Uterus (tissue), 3 donors: ENCODE measurements at regions not wholly inside any gene's neighbourhood (a gene's known extent, or its start where the extent isn't known, plus 50 kb on each side); places are given as distances from the start of the nearest gene placed in this dataset.

ENCODE experiments used
- DNase-seq, 2 donors: peaks; one replicate each; pipeline ENCODE4 v3.0.0-alpha.2; 2019 to 2020
- H3K27ac ChIP-seq, 2 donors: fragments of 200-600 bp; sonication (generic); 1 replicate in 1 of 2; 2 replicates in 1 of 2; pipeline ENCODE4 v1.5.1; 2016 to 2018
- H3K27me3 ChIP-seq, 2 donors: fragments of 200-600 bp; sonication (generic); one replicate each; pipeline ENCODE4 v1.5.1; 2018 to 2019; ENCODE audit warnings: control low read depth in 1 of 2
- H3K36me3 ChIP-seq, 2 donors: fragments of 200-600 bp; sonication (generic); one replicate each; pipeline ENCODE4 v1.5.1; 2019; ENCODE audit warnings: control low read depth in 1 of 2
- H3K4me1 ChIP-seq, 2 donors: fragments of 200-600 bp; sonication (generic); one replicate each; pipeline ENCODE4 v1.5.1; 2018 to 2019; ENCODE audit warnings: control low read depth in 1 of 2
- H3K4me3 ChIP-seq, 2 donors: fragments of 200-600 bp; sonication (generic); 1 replicate in 1 of 2; 2 replicates in 1 of 2; pipeline ENCODE4 v1.5.1; 2018 to 2019; ENCODE audit warnings: mild to moderate bottlenecking in 1 of 2
- H3K9me3 ChIP-seq, 2 donors: fragments of 200-600 bp; sonication (generic); one replicate each; pipeline ENCODE4 v1.5.1; 2019; ENCODE audit warnings: control low read depth in 1 of 2
- POLR2A ChIP-seq, 2 donors: fragments of 450-650 bp; IDR thresholded peaks; one replicate each; pipeline ENCODE4 v1.6.1; 2016; ENCODE audit warnings: antibody characterized with exemption in 2 of 2, mild to moderate bottlenecking in 1 of 2, moderate library complexity in 1 of 2
- intact Hi-C: fragments of 100-400 bp; cut with DNase I; formaldehyde crosslinking; loops from one replicate; pipeline ENCODE4 v1.15.1; 2023; ENCODE audit warnings: low total_unique reads
- TF ChIP-seq, protein P1 (sequence below), 4 experiments: fragments of 200-600 bp in 2 of 4; fragments of 450-650 bp in 2 of 4; sonication (generic) in 2 of 4; IDR thresholded peaks; one replicate each; pipeline ENCODE4 v1.5.1; 2016 to 2019; ENCODE audit warnings: antibody characterized with exemption in 4 of 4, mild to moderate bottlenecking in 2 of 4, moderate library complexity in 1 of 4
- donor health status: DM: yes; HTN: yes; CAD: no.

DNA sequence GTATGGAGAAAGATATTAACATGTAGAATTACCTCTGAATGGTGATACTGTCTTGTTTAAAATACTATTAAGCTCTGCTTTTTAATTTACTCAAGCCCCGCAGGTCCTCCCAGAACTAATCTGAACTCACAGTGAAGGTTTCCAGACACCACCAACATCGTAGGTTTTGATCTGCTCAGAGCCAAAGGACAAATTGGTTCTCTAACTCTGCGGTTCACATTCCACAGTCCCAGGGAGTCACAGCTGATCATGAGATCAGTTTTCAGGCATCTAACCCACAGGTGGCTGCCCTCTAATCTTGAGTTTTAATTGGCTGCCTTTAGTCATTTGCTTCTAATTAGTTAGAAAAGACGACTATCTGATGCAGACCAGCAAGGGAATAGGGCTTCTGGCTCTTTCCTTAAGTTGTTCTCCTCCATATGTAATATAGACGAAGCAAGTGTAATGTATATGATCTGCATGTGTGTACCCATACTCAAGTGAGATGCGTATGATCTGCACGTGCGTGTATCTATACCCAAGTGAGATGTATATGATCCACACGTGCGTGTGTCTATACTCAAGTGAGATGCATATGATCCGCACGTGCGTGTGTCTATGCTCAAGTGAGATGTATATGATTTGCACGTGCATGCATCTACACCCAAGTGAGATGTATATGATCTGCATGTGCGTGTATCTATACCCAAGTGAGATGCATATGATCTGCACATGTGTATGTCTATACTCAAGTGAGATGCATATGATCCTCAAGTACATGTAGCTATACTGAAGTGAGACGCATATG is 331.5 kb upstream of the NPVF start:
- Histone ChIP-seq H3K27me3 (no peaks in the 10 kb centered on the region), H3K4me1 (peaks cover 0 to 6% of the 10 kb centered on the region in 2 donors), H3K9me3 (no peaks in the 10 kb centered on the region), H3K4me3 (no peak overlapping the region), H3K27ac (peak overlapping the region in 1 of 2 donors; percentile 6), H3K36me3 (no peaks in the 10 kb centered on the region)
- TF ChIP-seq POLR2A (IDR thresholded peaks at IDR 0.05): no peak
- TF ChIP-seq, protein P1, sequence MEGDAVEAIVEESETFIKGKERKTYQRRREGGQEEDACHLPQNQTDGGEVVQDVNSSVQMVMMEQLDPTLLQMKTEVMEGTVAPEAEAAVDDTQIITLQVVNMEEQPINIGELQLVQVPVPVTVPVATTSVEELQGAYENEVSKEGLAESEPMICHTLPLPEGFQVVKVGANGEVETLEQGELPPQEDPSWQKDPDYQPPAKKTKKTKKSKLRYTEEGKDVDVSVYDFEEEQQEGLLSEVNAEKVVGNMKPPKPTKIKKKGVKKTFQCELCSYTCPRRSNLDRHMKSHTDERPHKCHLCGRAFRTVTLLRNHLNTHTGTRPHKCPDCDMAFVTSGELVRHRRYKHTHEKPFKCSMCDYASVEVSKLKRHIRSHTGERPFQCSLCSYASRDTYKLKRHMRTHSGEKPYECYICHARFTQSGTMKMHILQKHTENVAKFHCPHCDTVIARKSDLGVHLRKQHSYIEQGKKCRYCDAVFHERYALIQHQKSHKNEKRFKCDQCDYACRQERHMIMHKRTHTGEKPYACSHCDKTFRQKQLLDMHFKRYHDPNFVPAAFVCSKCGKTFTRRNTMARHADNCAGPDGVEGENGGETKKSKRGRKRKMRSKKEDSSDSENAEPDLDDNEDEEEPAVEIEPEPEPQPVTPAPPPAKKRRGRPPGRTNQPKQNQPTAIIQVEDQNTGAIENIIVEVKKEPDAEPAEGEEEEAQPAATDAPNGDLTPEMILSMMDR (IDR thresholded peaks at IDR 0.05): no peak
- DNase-seq: no peak
- intact Hi-C loops: loop anchor here (5.0 to 10.0 kb wide), 2 partner anchors 295 to 297 kb away; no protein-coding TSS in a partner anchor

GRCh38 chr7:25562673-25563182 is 334.4 kb upstream of the NPVF start:
- Histone ChIP-seq H3K4me3 (no peak overlapping the region), H3K9me3 (no peaks in the 10 kb centered on the region), H3K36me3 (no peaks in the 10 kb centered on the region), H3K27ac (peak overlapping the region; percentile 40 to 70), H3K27me3 (no peaks in the 10 kb centered on the region), H3K4me1 (peaks cover 0 to 6% of the 10 kb centered on the region in 2 donors)
- DNase-seq: no peak
- no peak for TF ChIP-seq POLR2A (IDR thresholded peaks at IDR 0.05)
- TF ChIP-seq, protein P1 (IDR thresholded peaks at IDR 0.05): no peak
- intact Hi-C loops: loop anchor here (5.0 to 10.0 kb wide), 2 partner anchors 292 to 300 kb away; no protein-coding TSS in a partner anchor

GRCh38 chr7:25565002-25565401 is 336.7 kb upstream of the NPVF start:
- Histone ChIP-seq H3K4me3 (no peak overlapping the region), H3K27me3 (no peaks in the 10 kb centered on the region), H3K27ac (peak overlapping the region; percentile 58 to 73), H3K4me1 (peaks cover 0 to 6% of the 10 kb centered on the region in 2 donors), H3K36me3 (no peaks in the 10 kb centered on the region), H3K9me3 (no peaks in the 10 kb centered on the region)
- no peak for TF ChIP-seq POLR2A (IDR thresholded peaks at IDR 0.05)
- TF ChIP-seq, protein P1 (IDR thresholded peaks at IDR 0.05): no peak
- no peak for DNase-seq
- intact Hi-C loops: loop anchor here (5.0 to 10.0 kb wide), 2 partner anchors 173 to 290 kb away; no protein-coding TSS in a partner anchor

DNA sequence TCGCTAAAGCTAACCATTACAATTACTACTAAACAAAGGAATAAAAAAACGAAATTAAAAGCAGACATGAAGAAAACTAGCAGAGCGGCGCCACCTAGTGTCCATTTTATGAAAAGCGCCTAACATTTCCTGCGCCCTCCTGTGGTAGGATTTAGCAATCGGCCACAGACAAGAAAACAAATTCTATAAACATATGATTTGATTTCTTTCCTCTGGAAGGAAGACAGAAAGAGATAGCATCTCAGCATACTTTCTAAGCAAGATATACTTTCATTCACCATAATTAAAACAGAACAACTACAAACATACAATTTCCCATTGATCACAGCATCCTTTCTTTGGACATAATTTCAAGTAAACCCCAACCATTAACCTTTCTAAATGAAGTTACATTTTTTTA is 337.7 kb upstream of the NPVF start:
- peaks cover 0 to 6% of the 10 kb centered on the region in 2 donors for H3K4me1 ChIP-seq
- TF ChIP-seq, protein P1 (IDR thresholded peaks at IDR 0.05): peak; percentile 97 to 100 (median 99)
- no peak for TF ChIP-seq POLR2A (IDR thresholded peaks at IDR 0.05)
- no peaks in the 10 kb centered on the region for H3K36me3 ChIP-seq
- no peaks in the 10 kb centered on the region for H3K27me3 ChIP-seq
- peak; percentile 67 to 79 for DNase-seq
- intact Hi-C loops: loop anchor here (5.0 to 10.0 kb wide), 2 partner anchors 174 to 289 kb away; no protein-coding TSS in a partner anchor
- H3K4me3 ChIP-seq: no peak overlapping the region
- no peaks in the 10 kb centered on the region for H3K9me3 ChIP-seq
- peak overlapping the region; percentile 58 to 73 for H3K27ac ChIP-seq

DNA sequence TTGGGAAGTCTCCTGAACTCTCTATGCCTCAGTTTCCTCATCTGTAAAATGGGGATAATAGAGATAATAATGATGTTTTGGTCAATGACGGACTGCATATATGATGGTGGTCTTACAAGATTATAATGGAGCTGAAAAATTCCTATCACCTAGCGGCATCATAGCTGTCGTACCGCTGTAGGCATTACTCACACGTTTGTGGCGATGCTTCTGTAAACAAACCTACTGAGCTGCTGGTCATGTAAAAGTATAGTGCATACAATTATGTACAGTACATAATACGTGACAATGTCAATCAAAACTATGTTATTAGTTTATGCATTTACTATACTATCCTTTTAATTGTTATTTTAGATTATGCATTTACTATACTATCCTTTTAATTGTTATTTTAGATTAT is 339.1 kb upstream of the NPVF start:
- Histone ChIP-seq H3K4me1 (no peaks in the 10 kb centered on the region), H3K36me3 (no peaks in the 10 kb centered on the region), H3K27ac (no peak overlapping the region), H3K9me3 (no peaks in the 10 kb centered on the region), H3K27me3 (no peaks in the 10 kb centered on the region), H3K4me3 (no peak overlapping the region)
- TF ChIP-seq, protein P1 (IDR thresholded peaks at IDR 0.05): no peak
- no peak for TF ChIP-seq POLR2A (IDR thresholded peaks at IDR 0.05)
- intact Hi-C loops: loop anchor here (5.0 to 10.0 kb wide), 2 partner anchors 175 to 287 kb away; no protein-coding TSS in a partner anchor
- no peak for DNase-seq
